Body of pancreas (tissue), 4 donors: ENCODE measurements at regions not wholly inside any gene's neighbourhood (a gene's known extent, or its start where the extent isn't known, plus 50 kb on each side); places are given as distances from the start of the nearest gene placed in this dataset.

Experiments used
- ATAC-seq: fragments of 150-250 bp; one replicate; pipeline ENCODE4 v1.9.1; 2016
- DNase-seq, 4 donors: peaks; one replicate each; pipeline ENCODE4 v3.0.0-alpha.2; 2019
- H3K27ac ChIP-seq, 4 donors: fragments of 200-600 bp; sonication (generic); 1 replicate in 3 of 4; 2 replicates in 1 of 4; pipeline versions ENCODE4 v1.5.1 to v1.6.1; 2016 to 2019; ENCODE audit warnings: mild to moderate bottlenecking in 1 of 4, mixed read lengths in 1 of 4, moderate library complexity in 1 of 4
- H3K27me3 ChIP-seq, 2 donors: fragments of 200-600 bp; sonication (generic); one replicate each; pipeline ENCODE4 v1.6.0; 2016; ENCODE audit warnings: mild to moderate bottlenecking in 1 of 2
- H3K36me3 ChIP-seq, 2 donors: fragments of 200-600 bp; sonication (generic); replicated peaks in 1 of 2; 2 replicates each; pipeline ENCODE4 v1.5.1; 2016; ENCODE audit warnings: low read depth in 2 of 2; ENCODE audit not compliant: insufficient read depth in 1 of 2
- H3K4me1 ChIP-seq: fragments of 200-600 bp; sonication (generic); one replicate; pipeline ENCODE4 v1.6.0; 2016
- H3K4me3 ChIP-seq, 2 donors: fragments of 200-600 bp; sonication (generic); 1 replicate in 1 of 2; 2 replicates in 1 of 2; pipeline ENCODE4 v1.5.1; 2016 to 2019
- H3K9me3 ChIP-seq, 3 donors: fragments of 200-600 bp; sonication (generic); 1 replicate in 2 of 3; 2 replicates in 1 of 3; pipeline ENCODE4 v1.5.1; 2016
- CTCF ChIP-seq, 7 experiments: fragments of 450-650 bp in 4 of 7; fragments of 200-600 bp in 3 of 7; sonication (generic) in 3 of 7; IDR thresholded peaks; one replicate each; pipeline ENCODE4 v1.5.1; 2016 to 2019; ENCODE audit warnings: antibody characterized with exemption in 7 of 7
- POLR2A ChIP-seq, 3 donors: fragments of 450-650 bp; IDR thresholded peaks; one replicate each; pipeline ENCODE4 v1.6.1; 2016; ENCODE audit warnings: antibody characterized with exemption in 3 of 3, mild to moderate bottlenecking in 2 of 3
- WGBS, 2 donors: methylation state at CpG; one replicate each; pipeline ENCODE4 v1.1.5; 2017; 5-methylcytosine and 5-hydroxymethylcytosine counted together
- intact Hi-C: fragments of 100-400 bp; cut with DNase I; formaldehyde crosslinking; loops from one replicate; pipeline ENCODE4 v1.15.1; 2023

GRCh38 chr4:176988226-176988625, 195.5 kb upstream of the VEGFC start:
- Histone ChIP-seq H3K4me3 (no peak overlapping the region), H3K4me1 (no peaks in the 10 kb centered on the region), H3K27me3 (no peaks in the 10 kb centered on the region), H3K27ac (no peak overlapping the region), H3K9me3 (no peaks in the 10 kb centered on the region), H3K36me3 (no peaks in the 10 kb centered on the region)
- intact Hi-C loops = no loop called here
- ATAC-seq (no peak), DNase-seq (no peak)
- 7 to 9% methylated on average over 1 of the region's 1 CpG for WGBS, 2 donors
- no peak for TF ChIP-seq CTCF (IDR thresholded peaks at IDR 0.05)
- TF ChIP-seq POLR2A (IDR thresholded peaks at IDR 0.05) = no peak

- Histone ChIP-seq H3K27me3 (no peaks in the 10 kb centered on the region), H3K4me1 (no peaks in the 10 kb centered on the region), H3K4me3 (no peak overlapping the region), H3K36me3 (no peaks in the 10 kb centered on the region), H3K27ac (no peak overlapping the region), H3K9me3 (no peaks in the 10 kb centered on the region)
- TF ChIP-seq POLR2A (IDR thresholded peaks at IDR 0.05) (no peak), CTCF (IDR thresholded peaks at IDR 0.05) (no peak)
- DNase-seq = no peak
- WGBS, 2 donors = 60 to 74% methylated on average over 1 of the region's 1 CpG
- intact Hi-C loops = no loop called here
- ATAC-seq = no peak
Observed at GRCh38 chr4:176989186-176989585, 196.5 kb upstream of the VEGFC start.

GRCh38 chr4:176999935-177000543, 207.3 kb upstream of the VEGFC start:
- Histone ChIP-seq H3K4me1 (no peaks in the 10 kb centered on the region), H3K4me3 (no peak overlapping the region), H3K36me3 (no peaks in the 10 kb centered on the region), H3K27me3 (no peaks in the 10 kb centered on the region), H3K9me3 (no peaks in the 10 kb centered on the region), H3K27ac (no peak overlapping the region)
- DNase-seq (no peak), ATAC-seq (no peak)
- TF ChIP-seq CTCF (IDR thresholded peaks at IDR 0.05) (no peak), POLR2A (IDR thresholded peaks at IDR 0.05) (no peak)
- WGBS, 2 donors = 55 to 61% methylated on average over 2 of the region's 2 CpGs
- intact Hi-C loops = no loop called here

GRCh38 chr4:177001271-177002175, 208.8 kb upstream of the VEGFC start:
- TF ChIP-seq CTCF (IDR thresholded peaks at IDR 0.05) (no peak), POLR2A (IDR thresholded peaks at IDR 0.05) (no peak)
- DNase-seq (no peak), ATAC-seq (no peak)
- 41 to 48% methylated on average over 3 of the region's 3 CpGs for WGBS, 2 donors
- H3K27ac ChIP-seq = no peak overlapping the region
- no peaks in the 10 kb centered on the region for H3K4me1 ChIP-seq
- no peaks in the 10 kb centered on the region for H3K27me3 ChIP-seq
- no peaks in the 10 kb centered on the region for H3K9me3 ChIP-seq
- no peak overlapping the region for H3K4me3 ChIP-seq
- H3K36me3 ChIP-seq = no peaks in the 10 kb centered on the region
- intact Hi-C loops = no loop called here
